Fibroblast of lung (primary cell): ENCODE measurements at regions not wholly inside any gene's neighbourhood (a gene's known extent, or its start where the extent isn't known, plus 50 kb on each side); places are given as distances from the start of the nearest gene placed in this dataset.

ENCODE experiments used
- DNase-seq, 2 donors: peaks; one replicate each; pipeline versions ENCODE4 v3.0.0 to v3.0.0-alpha.2; 2010; ENCODE audit warnings: low read depth in 2 of 2
- H2AFZ ChIP-seq: 2 replicates; pipeline ENCODE4 v1.5.1; 2012; ENCODE audit warnings: low read length, control low read depth, inconsistent platforms
- H3K27ac ChIP-seq: 2 replicates; pipeline ENCODE4 v1.5.1; 2011; ENCODE audit warnings: low read length, control low read depth; ENCODE audit not compliant: insufficient read depth
- H3K27me3 ChIP-seq: 2 replicates; pipeline ENCODE4 v1.5.1; 2011; ENCODE audit warnings: mild to moderate bottlenecking, low read length; ENCODE audit not compliant: control insufficient read depth, insufficient read depth
- H3K36me3 ChIP-seq: 2 replicates; pipeline ENCODE4 v1.5.1; 2011; ENCODE audit warnings: low read length; ENCODE audit not compliant: control insufficient read depth, insufficient read depth
- H3K4me1 ChIP-seq: 2 replicates; pipeline ENCODE4 v1.5.1; 2011; ENCODE audit warnings: low read length; ENCODE audit not compliant: control insufficient read depth, insufficient read depth; ENCODE audit errors: extremely low read depth
- H3K4me2 ChIP-seq: 2 replicates; pipeline ENCODE4 v1.5.1; 2011; ENCODE audit warnings: low read length, control low read depth; ENCODE audit not compliant: insufficient read depth; ENCODE audit errors: extremely low read depth
- H3K4me3 ChIP-seq, 4 experiments: fragments of 200-600 bp in 1 of 4; sonication (generic) in 1 of 4; replicated peaks in 1 of 4; 2 replicates each; pipeline ENCODE4 v1.5.1; 2011 to 2016; ENCODE audit warnings: low read length in 4 of 4, low read depth in 3 of 4, mild to moderate bottlenecking in 3 of 4, control low read depth in 2 of 4, inconsistent platforms in 1 of 4, mixed read lengths in 1 of 4; ENCODE audit not compliant: insufficient read depth in 1 of 4; ENCODE audit errors: control extremely low read depth in 1 of 4
- H3K79me2 ChIP-seq: 2 replicates; pipeline ENCODE4 v1.5.1; 2012; ENCODE audit warnings: mild to moderate bottlenecking, low read length, inconsistent platforms; ENCODE audit not compliant: control insufficient read depth, insufficient read depth
- H3K9ac ChIP-seq: 2 replicates; pipeline ENCODE4 v1.5.1; 2011; ENCODE audit warnings: mild to moderate bottlenecking, low read length, control low read depth; ENCODE audit not compliant: insufficient read depth
- H3K9me3 ChIP-seq: 2 replicates; pipeline ENCODE4 v1.5.1; 2012; ENCODE audit warnings: low read depth, low read length; ENCODE audit not compliant: control insufficient read depth, insufficient read depth
- H4K20me1 ChIP-seq: 2 replicates; pipeline ENCODE4 v1.5.1; 2011; ENCODE audit warnings: low read length; ENCODE audit not compliant: control insufficient read depth, insufficient read depth; ENCODE audit errors: extremely low read depth
- EZH2 ChIP-seq: IDR thresholded peaks from 2 replicates; pipeline ENCODE4 v1.5.1; 2012; ENCODE audit warnings: low read length, control low read depth, mild to moderate bottlenecking; ENCODE audit errors: missing control alignments
- TF ChIP-seq, protein P1 (sequence below), 2 donors: IDR thresholded peaks in 1 of 2; conservative IDR thresholded peaks in 1 of 2; 1 replicate in 1 of 2; 2 replicates in 1 of 2; pipeline ENCODE4 v1.5.1; 2011 to 2012; ENCODE audit warnings: low read length in 2 of 2, control low read depth in 1 of 2, inconsistent platforms in 1 of 2, low read depth in 1 of 2, mild to moderate bottlenecking in 1 of 2

- Histone ChIP-seq H4K20me1 (no peaks in the 10 kb centered on the region), H3K27ac (no peak overlapping the region), H3K9ac (no peak overlapping the region), H3K79me2 (no peaks in the 10 kb centered on the region), H2AFZ (no peak overlapping the region), H3K4me3 (no peak overlapping the region), H3K36me3 (no peaks in the 10 kb centered on the region), H3K27me3 (no peaks in the 10 kb centered on the region), H3K9me3 (no peaks in the 10 kb centered on the region), H3K4me1 (no peaks in the 10 kb centered on the region), H3K4me2 (no peak overlapping the region)
- no peak for TF ChIP-seq EZH2
- TF ChIP-seq, protein P1, sequence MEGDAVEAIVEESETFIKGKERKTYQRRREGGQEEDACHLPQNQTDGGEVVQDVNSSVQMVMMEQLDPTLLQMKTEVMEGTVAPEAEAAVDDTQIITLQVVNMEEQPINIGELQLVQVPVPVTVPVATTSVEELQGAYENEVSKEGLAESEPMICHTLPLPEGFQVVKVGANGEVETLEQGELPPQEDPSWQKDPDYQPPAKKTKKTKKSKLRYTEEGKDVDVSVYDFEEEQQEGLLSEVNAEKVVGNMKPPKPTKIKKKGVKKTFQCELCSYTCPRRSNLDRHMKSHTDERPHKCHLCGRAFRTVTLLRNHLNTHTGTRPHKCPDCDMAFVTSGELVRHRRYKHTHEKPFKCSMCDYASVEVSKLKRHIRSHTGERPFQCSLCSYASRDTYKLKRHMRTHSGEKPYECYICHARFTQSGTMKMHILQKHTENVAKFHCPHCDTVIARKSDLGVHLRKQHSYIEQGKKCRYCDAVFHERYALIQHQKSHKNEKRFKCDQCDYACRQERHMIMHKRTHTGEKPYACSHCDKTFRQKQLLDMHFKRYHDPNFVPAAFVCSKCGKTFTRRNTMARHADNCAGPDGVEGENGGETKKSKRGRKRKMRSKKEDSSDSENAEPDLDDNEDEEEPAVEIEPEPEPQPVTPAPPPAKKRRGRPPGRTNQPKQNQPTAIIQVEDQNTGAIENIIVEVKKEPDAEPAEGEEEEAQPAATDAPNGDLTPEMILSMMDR (conservative IDR thresholded peaks at IDR 0.05 in 1 of 2, IDR thresholded peaks at IDR 0.05 in 1 of 2; ENCODE audit: low read depth in 1 of 2, low read length in 2 of 2), result no peak
- no peak for DNase-seq
Measured at GRCh38 chr14:58979325-58979724, 209.1 kb upstream of the DAAM1 start.

GRCh38 chr14:58981840-58982239 is 206.6 kb upstream of the DAAM1 start:
- H3K27ac ChIP-seq, result no peak overlapping the region
- no peak for DNase-seq
- no peaks in the 10 kb centered on the region for H3K79me2 ChIP-seq
- no peak overlapping the region for H3K4me2 ChIP-seq
- H3K4me1 ChIP-seq, result no peaks in the 10 kb centered on the region
- no peak overlapping the region for H3K4me3 ChIP-seq
- TF ChIP-seq EZH2, result no peak
- TF ChIP-seq, protein P1 (conservative IDR thresholded peaks at IDR 0.05 in 1 of 2, IDR thresholded peaks at IDR 0.05 in 1 of 2; ENCODE audit: low read depth in 1 of 2, low read length in 2 of 2), result no peak
- no peak overlapping the region for H3K9ac ChIP-seq
- H3K9me3 ChIP-seq, result no peaks in the 10 kb centered on the region
- no peaks in the 10 kb centered on the region for H3K27me3 ChIP-seq
- no peaks in the 10 kb centered on the region for H4K20me1 ChIP-seq
- H3K36me3 ChIP-seq, result no peaks in the 10 kb centered on the region
- no peak overlapping the region for H2AFZ ChIP-seq

DNA sequence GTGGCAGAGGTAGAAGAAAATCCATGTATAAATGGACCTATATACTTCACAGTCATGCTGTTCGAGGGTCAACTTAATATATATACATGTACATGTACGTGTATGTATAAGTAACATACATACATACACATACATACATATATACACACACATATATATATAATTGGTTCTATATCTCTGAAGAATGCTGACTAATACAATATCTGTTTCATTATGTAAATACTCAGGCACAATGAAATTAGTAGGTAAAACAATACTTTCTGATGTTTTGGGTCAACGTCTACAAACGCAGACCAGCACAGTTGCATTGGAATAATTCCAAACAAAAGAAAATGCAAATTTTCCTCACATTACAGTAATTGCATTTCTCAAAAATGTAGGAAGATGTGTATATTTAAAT is 202.7 kb upstream of the DAAM1 start:
- no peak overlapping the region for H3K4me3 ChIP-seq
- H3K27me3 ChIP-seq, result no peaks in the 10 kb centered on the region
- no peaks in the 10 kb centered on the region for H3K9me3 ChIP-seq
- H3K36me3 ChIP-seq, result no peaks in the 10 kb centered on the region
- H3K4me1 ChIP-seq, result no peaks in the 10 kb centered on the region
- no peak overlapping the region for H3K27ac ChIP-seq
- no peaks in the 10 kb centered on the region for H3K79me2 ChIP-seq
- H3K9ac ChIP-seq, result no peak overlapping the region
- no peaks in the 10 kb centered on the region for H4K20me1 ChIP-seq
- TF ChIP-seq, protein P1 (conservative IDR thresholded peaks at IDR 0.05 in 1 of 2, IDR thresholded peaks at IDR 0.05 in 1 of 2; ENCODE audit: low read depth in 1 of 2, low read length in 2 of 2), result no peak
- no peak for TF ChIP-seq EZH2
- no peak overlapping the region for H3K4me2 ChIP-seq
- H2AFZ ChIP-seq, result no peak overlapping the region
- DNase-seq, result no peak
